ENCODE measurements at regions not wholly inside any gene's neighbourhood (a gene's known extent, or its start where the extent isn't known, plus 50 kb on each side); places are given as distances from the start of the nearest gene placed in this dataset.

DNA sequence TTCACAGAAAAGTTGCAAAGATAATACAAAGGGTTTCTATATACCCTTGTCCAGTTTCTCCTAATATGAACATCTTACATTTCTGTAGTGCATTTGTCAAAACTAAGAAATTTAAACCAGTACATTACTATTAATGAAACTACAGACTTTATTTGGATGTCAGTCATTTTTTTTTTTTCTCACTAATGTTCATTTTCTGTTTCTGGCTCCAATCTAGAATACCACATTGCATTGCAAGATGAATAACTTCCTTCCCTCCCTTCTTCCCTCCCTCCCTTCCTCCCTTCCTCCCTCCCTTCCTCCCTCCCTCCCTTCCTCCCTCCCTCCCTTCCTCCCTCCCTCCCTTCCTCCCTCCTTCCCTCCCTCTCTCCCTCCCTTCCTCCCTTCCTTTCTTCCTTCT is 509.2 kb upstream of the MCTP2 start:
- TF ChIP-seq CTCF (IDR thresholded peaks at IDR 0.05) (no peak), POLR2A (IDR thresholded peaks at IDR 0.05) (no peak)
- Histone ChIP-seq H3K4me1 (no peaks in the 10 kb centered on the region), H3K27me3 (no peaks in the 10 kb centered on the region), H3K27ac (no peak overlapping the region), H3K36me3 (no peaks in the 10 kb centered on the region), H3K9me3 (no peaks in the 10 kb centered on the region), H3K4me3 (no peak overlapping the region)
- DNase-seq: no peak
- intact Hi-C loops (cut with DNase I): no loop called here

DNA sequence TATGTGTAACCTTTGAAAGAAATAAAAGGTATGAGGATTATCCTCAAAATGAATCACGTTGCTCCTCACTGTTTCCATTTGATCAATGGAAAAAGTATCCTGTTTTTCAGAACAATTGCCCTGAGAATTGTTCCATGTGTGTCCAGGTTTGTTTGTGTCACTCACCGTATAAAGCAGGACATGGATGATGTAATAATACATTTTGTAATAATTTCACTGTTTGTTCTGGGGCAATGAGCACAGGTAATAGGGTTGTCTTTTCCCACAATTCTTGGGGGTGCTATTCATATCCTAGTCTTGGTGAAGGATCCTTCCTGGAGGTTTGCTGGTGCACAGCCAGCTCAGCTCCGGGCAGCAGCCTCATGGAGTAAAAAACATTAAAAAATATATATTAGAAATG is 510.8 kb upstream of the MCTP2 start:
- no peaks in the 10 kb centered on the region for H3K4me1 ChIP-seq
- intact Hi-C loops (cut with DNase I): no loop called here
- no peaks in the 10 kb centered on the region for H3K27me3 ChIP-seq
- H3K4me3 ChIP-seq: no peak overlapping the region
- no peak for DNase-seq
- WGBS, 2 donors: 64 to 74% methylated on average over 3 of the region's 3 CpGs
- TF ChIP-seq CTCF (IDR thresholded peaks at IDR 0.05): no peak
- TF ChIP-seq POLR2A (IDR thresholded peaks at IDR 0.05): no peak
- H3K27ac ChIP-seq: no peak overlapping the region
- no peaks in the 10 kb centered on the region for H3K36me3 ChIP-seq
- no peaks in the 10 kb centered on the region for H3K9me3 ChIP-seq

DNA sequence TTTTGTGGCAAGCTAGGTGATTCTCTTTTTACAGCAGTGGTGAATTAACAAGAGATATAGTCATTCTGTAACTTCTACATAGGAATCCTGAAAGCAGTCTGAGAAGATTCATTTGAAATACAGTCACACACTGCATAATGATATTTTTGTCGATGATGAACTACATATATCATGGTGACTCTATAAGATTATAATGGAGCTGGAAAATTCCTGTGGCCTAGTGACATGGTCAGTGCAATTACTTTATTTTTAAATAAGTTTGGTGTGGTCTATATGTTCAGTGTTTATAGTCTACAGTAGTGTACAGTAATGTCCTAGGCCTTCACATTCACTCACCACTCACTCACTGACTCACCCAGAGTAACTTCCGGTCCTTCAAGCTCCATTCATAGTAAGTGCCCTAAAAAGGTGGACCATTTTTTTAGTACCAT is 511.4 kb upstream of the MCTP2 start:
- no peaks in the 10 kb centered on the region for H3K9me3 ChIP-seq
- no peaks in the 10 kb centered on the region for H3K27me3 ChIP-seq
- no peak overlapping the region for H3K27ac ChIP-seq
- no peak overlapping the region for H3K4me3 ChIP-seq
- TF ChIP-seq CTCF (IDR thresholded peaks at IDR 0.05) (no peak), POLR2A (IDR thresholded peaks at IDR 0.05) (no peak)
- intact Hi-C loops (cut with DNase I): no loop called here
- H3K4me1 ChIP-seq: no peaks in the 10 kb centered on the region
- no peaks in the 10 kb centered on the region for H3K36me3 ChIP-seq
- 86 to 92% methylated on average over 2 of the region's 2 CpGs for WGBS, 2 donors
- no peak for DNase-seq

DNA sequence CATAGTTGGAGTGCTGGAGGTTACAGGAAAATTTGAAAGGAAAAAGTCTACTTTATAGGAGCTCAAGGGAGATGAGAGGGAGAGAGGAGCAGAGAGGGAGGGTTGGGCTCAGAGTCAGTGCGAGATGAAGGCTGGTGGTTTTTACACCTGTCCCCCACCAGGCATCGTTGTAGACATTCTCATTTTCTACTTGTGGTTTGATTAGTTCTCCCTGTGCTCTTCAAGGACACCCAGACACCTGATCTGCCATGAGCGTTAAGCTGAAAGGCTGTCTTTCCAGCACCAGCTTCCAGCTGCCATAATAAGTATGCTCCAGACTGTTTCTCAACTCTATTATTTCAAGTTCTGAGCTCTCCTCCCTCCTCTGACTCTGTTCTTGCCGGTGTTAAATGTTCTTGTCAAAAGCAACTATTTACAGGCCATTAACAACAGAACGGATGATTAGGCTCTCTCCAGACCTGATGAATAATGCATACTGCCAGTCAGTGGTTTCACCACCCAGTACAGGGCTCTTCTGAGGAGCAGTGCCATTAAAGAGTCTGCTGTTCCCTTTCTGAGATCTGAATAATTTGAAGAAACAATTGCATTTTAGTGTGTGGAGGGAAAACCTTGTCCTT is 514.6 kb upstream of the MCTP2 start:
- TF ChIP-seq POLR2A (IDR thresholded peaks at IDR 0.05) (no peak), CTCF (IDR thresholded peaks at IDR 0.05) (no peak)
- Histone ChIP-seq H3K4me1 (no peaks in the 10 kb centered on the region), H3K36me3 (no peaks in the 10 kb centered on the region), H3K9me3 (no peaks in the 10 kb centered on the region), H3K27me3 (no peaks in the 10 kb centered on the region), H3K4me3 (no peak overlapping the region), H3K27ac (no peak overlapping the region)
- no peak for DNase-seq
- intact Hi-C loops (cut with DNase I): no loop called here
- 75 to 79% methylated on average over 5 of the region's 5 CpGs for WGBS, 2 donors

DNA sequence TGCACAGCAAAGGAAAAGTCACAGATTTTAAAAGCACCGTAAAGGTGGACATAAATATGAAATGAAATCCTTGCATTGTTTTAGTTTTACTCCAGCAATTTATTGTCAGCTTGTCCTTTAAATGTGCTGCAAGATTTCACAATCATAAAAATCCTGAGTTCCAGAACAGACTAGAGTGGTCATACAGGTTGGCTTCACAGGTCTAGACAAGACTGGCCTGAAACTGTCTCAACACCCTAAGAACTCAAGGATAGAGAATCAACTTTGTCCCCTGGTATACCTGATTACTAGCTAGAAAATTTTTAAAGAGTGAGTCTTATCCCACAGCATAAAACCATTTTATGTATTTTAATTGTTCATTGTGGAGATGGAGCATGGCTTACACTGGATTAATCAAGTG is 521.7 kb upstream of the MCTP2 start:
- intact Hi-C loops (cut with DNase I): no loop called here
- WGBS, 2 donors: 36 to 65% methylated on average over 1 of the region's 1 CpG
- peaks cover 0 to 49% (median 0%) of the 10 kb centered on the region in 3 donors for H3K4me1 ChIP-seq
- peak overlapping the region in 3 of 4 donors; percentile 62 to 79 (median 74) for H3K27ac ChIP-seq
- no peak overlapping the region for H3K4me3 ChIP-seq
- DNase-seq: no peak
- no peak for TF ChIP-seq POLR2A (IDR thresholded peaks at IDR 0.05)
- no peak for TF ChIP-seq CTCF (IDR thresholded peaks at IDR 0.05)
- H3K27me3 ChIP-seq: no peaks in the 10 kb centered on the region
- H3K36me3 ChIP-seq: no peaks in the 10 kb centered on the region
- H3K9me3 ChIP-seq: no peaks in the 10 kb centered on the region
